Activated CD8-positive, alpha-beta memory T cell treated with anti-CD3 and anti-CD28 coated beads, Interleukin-2, amount 50 U/mL, for 1 hour (primary cell): ENCODE measurements at regions not wholly inside any gene's neighbourhood (a gene's known extent, or its start where the extent isn't known, plus 50 kb on each side); places are given as distances from the start of the nearest gene placed in this dataset.
"Not testable (repeated sequence)": the region's sequence is repeated elsewhere in the genome, so short reads cannot be mapped to it uniquely, and the experiment has no call there.

Experiments
- DNase-seq: peaks from one replicate; pipeline ENCODE4 v3.0.0-alpha.2; 2020; ENCODE audit errors: extremely low read depth

GRCh38 chr11:112615891-112616290 is 345.3 kb upstream of the NCAM1 start:
- no peak for DNase-seq

DNA sequence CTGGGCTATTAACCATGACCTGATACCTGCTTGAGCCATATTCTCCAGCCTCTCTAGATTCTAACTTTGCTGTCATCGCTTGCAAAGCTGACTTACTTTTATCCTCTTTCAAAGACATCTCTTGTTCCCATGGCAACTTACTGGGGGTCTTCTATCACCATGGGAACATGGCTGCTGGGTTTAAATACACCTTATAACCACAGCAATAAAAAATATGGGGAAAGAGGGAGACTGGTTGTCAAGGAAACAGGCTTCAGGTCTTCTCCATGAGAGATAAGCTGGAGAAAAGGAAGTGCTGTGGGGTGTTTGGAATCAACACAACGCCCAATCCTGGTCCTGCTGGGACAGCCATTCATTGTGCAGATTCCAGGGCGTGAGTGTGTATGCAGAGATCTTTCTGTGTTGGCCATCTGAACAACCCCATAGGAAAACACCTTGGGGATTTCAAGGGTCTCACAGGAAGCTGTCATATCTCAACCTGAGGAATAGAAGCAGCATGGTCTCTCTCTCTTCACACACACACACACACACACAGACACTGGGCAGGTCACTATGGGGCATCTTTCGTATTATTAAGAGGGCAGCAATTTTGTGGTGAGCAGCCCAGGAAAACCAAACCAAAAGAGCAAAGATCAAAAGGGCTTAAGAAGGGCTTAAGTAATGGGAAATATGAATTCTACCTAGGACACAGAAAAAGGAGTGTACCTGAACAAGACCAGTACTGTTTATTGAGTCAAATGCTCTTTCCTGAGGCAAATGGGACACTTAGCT is 344.7 kb upstream of the NCAM1 start:
- DNase-seq: no peak

- DNase-seq: no peak
These were observed 344.2 kb upstream of the NCAM1 start for GRCh38 chr11:112617098-112617425.

- DNase-seq: no peak
These were observed 343.0 kb upstream of the NCAM1 start for GRCh38 chr11:112617977-112618826.

GRCh38 chr11:112619106-112619505 is 342.1 kb upstream of the NCAM1 start:
- no peak for DNase-seq

DNA sequence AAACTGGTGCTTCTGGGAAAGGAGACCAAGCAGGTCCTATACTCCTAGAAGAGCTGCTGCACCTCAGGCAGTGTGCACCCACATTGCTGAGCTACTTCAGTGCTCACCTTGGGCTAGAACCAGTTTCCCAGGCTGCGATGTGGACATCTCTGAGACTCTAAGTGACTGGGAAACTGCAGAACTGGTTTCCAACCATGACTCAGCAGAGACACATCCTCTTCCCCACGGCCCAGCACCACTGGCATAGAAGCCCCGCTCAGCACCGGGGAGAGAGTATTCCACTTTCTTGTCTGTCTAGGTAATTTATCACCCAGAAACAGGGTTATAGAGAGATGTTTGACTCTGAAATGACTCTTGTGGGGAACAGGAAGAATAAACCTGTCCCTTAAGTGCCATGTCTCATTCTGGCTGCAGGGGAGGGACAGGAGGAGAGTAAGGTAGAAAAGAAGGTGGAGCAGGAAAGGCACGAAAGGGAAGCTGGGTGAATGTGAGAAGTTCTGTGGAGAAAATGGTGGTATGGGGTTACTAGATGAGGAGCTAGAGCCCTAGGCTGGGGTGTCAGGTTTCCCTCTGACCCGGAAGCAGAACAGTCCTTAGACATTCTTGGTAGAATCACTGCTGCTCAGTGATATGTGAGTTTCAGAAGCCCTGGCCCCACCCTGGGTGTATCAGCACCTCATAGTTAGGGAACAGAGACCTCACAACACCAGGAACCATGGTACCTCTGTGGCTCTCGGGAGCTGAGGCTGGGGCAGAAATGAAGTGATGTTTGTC is 340.4 kb upstream of the NCAM1 start:
- DNase-seq: no peak

GRCh38 chr11:112623057-112623456 is 338.2 kb upstream of the NCAM1 start:
- no peak for DNase-seq

DNA sequence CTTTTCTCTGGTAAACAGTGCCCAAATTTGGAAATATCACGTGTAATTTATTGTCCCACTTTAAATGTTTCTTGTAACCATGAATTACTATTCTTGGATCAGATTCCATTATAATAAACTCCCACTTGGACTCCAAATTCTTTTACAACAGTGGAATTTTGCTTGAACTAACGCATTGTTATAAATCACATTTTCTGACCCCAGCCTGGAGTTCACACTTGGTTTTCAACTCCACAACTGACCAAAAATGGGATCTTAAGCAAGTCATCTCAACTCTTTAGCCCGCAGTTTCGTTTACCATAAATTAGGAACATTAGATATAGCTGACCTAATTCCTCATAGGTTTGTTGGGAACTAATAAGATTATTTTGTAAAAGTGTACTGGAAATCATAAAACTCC is 336.8 kb upstream of the NCAM1 start:
- no peak for DNase-seq

GRCh38 chr11:112624971-112625370 is 336.2 kb upstream of the NCAM1 start:
- DNase-seq: not testable (repeated sequence)

DNA sequence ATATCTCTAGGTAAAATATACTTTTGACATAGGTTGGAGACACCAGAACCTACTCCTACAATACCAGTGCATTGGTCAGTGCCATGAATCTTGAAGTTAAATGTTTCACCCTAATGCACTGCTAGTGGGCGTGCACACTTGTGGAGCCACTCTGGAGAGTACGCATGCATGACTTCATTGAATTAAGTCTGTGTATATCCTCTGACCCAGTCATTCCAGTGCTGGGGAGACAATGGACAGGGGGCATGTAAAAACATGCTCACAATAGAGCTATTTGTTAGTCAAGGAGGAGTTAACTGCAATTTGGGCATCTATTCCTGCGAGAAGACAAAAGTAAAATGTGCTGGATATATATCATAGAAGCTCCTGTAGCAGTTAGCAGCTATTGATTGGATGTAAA is 335.4 kb upstream of the NCAM1 start:
- no peak for DNase-seq

DNA sequence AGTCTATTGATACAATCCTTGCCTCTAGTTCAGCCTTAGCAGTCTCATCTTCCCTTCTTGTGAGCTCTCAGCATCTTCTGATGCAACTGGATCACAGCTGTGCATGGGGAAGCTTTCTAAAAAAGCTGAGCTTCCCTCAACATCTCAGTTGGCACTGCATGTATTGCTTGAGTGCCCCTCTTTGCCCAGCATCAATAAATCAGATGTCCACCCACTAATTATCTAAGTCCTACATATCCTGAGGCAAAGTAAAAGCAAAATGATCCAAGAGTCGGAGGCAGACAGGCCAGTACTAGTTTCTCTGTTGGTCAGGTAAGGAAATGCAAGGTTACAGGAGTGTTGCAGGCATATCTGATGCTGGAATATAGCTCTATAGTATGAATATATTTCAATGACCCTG is 334.5 kb upstream of the NCAM1 start:
- DNase-seq: no peak

DNA sequence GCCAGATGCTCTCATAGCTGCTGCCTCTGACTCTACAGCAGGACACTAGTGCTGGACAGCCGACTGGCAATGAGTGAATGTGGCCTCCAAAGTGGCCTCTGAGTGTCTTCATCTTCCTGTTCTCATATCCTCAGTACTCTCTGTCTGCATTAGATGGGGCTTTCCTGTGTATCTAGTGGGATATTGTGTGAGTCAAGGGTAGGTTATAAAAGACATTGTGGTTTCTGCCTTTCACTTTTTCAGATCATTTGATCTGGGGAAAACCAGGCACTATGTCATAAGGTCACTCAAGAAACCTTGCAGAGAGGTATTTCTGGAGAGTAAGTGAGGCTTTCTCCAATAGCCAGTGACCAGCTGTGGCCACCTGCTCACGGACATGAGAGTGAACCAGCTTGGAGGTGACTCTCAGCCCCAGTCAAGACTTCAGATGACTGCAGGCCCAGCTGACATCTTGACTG is 333.6 kb upstream of the NCAM1 start:
- DNase-seq: no peak

DNA sequence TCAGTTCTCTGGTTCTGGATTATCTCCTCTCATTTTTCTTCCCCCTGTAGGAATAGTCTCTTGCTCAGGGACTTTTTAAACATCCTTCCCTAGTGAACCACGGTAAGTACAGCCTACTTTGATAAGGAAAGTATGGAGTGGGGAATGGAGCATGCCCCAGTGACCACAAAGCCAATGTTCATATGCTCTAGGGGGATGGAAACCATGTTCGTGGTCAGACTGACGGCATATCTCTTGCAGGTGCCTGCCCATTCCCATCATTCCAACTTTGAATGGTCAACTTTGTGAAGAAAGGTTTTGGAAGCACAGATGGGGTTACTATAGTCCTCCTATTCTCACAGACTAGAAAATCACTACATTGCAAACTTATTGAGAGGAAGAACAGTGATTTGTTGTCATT is 332.5 kb upstream of the NCAM1 start:
- DNase-seq: no peak

- no peak for DNase-seq
These were observed 330.7 kb upstream of the NCAM1 start for GRCh38 chr11:112630496-112630895.

DNA sequence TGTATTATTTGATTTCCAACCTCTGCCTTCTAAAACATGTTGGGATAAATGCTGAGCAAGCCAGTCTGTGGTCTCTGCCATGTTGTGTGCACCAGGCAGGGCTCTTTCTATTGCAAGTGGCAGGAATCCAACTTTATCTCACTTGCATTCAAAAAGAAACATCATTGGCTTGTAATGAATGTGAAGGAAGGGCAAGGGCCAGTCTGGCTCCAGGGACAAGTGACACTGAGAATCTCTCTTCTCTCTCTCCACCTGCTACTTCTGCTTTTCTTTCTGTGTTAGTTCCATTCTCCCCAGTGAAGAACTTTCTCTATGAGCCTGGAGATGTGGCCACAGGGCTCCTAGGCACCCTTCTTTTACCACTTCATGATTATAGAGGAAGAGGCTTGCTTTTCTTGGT is 329.9 kb upstream of the NCAM1 start:
- no peak for DNase-seq

DNA sequence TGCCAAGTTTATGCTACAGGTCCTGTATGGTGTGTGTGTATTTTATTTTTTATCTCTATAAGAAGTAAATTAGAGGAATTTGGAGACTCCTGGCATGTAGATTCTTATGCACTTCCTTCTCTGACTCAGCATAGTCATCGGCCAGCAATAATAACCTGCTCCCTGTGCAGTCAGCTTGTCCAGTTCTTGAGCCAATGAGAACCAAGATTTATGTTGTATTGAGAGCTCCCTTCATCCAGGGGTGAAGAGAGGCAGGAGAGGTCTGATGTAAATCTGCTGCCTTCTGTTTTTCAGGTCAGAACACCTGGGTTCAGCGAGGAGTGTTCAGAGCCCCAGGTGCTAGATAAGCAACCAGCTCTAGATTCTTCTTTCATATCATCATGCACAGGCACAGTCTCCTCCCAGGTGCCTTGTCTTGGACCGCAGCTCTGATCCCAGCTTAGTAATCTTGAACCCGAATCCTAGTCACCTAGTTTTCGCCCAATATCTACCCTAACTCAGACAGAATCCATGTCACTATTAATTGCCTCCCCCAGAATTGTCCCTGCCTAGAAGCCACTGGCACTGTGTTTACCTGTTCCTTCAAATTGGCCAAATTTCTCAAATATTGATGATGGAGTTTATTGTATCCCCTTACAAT is 328.2 kb upstream of the NCAM1 start:
- DNase-seq: no peak

GRCh38 chr11:112634551-112634950 is 326.7 kb upstream of the NCAM1 start:
- DNase-seq: no peak

- no peak for DNase-seq
These were observed 326.1 kb upstream of the NCAM1 start for GRCh38 chr11:112634995-112635737.

- no peak for DNase-seq
These were observed 324.1 kb upstream of the NCAM1 start for GRCh38 chr11:112637076-112637475.

DNA sequence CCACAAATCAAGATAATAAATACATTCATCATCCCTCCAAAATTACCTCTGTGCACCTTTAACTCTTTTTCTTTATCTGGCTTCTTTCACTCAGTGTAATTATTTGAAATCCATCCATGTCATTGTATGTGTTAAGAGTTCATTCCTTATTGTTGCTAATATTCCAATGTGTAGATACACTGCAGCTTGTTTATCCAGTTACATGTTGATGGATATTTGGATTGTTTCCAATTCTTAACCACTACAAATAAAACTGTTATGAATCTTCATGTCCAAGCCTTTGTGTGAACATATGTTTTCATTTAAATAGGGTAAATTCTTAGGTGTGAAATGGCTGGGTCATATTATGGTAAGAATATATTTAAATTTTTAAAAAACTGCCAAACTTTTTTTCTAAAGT is 323.3 kb upstream of the NCAM1 start:
- no peak for DNase-seq

- no peak for DNase-seq
These were observed 321.8 kb upstream of the NCAM1 start for GRCh38 chr11:112639469-112639868.
